GM19025 (cell line): ENCODE measurements at regions not wholly inside any gene's neighbourhood (a gene's known extent, or its start where the extent isn't known, plus 50 kb on each side); places are given as distances from the start of the nearest gene placed in this dataset.

Source experiments
- ATAC-seq: cut with Tn5 transposase; IDR thresholded peaks from one replicate; pipeline ENCODE4 v1.9.1; 2021; ENCODE audit warnings: mild to moderate bottlenecking, low read depth, moderate library complexity; ENCODE audit not compliant: unreplicated experiment

DNA sequence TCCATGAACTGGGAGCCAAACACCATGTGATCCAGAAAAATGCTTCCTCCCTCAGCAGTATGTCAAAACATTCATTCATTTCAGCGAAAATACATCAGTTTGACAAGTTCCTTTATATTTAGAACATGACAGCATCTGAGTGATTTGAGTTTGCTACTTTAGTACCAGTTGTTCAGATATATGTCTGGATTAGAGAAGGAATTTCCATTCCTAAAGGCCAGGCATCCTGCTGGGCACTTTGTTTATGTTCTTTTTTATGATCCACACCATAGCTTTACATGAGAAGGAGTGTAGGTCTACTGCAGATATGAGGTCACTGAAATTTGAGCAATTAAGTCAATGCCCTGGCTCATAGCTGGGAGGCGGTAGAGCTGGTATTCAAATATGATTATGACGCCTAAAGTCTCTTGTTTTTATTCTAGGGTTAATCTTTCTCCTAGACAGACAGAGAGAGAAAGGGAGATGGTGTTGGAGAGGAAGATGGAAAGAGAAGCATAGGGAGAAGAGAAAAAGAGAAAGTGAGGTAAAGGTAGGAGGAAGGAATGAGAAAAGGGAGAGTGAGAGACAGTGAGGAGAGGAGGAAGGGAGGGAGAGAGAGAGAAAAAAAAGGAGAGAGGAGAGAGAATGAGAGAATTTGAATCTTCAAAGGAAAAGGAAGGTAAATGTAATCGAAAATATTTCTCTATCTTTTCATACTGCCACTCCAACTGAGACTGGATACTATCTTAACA, 839.5 kb upstream of the FANCL start:
- no peak for ATAC-seq

- ATAC-seq, result no peak
These were observed 836.9 kb upstream of the FANCL start for GRCh38 chr2:59077981-59078531.

- no peak for ATAC-seq
These were observed 836.1 kb upstream of the FANCL start for GRCh38 chr2:59077026-59077725.

DNA sequence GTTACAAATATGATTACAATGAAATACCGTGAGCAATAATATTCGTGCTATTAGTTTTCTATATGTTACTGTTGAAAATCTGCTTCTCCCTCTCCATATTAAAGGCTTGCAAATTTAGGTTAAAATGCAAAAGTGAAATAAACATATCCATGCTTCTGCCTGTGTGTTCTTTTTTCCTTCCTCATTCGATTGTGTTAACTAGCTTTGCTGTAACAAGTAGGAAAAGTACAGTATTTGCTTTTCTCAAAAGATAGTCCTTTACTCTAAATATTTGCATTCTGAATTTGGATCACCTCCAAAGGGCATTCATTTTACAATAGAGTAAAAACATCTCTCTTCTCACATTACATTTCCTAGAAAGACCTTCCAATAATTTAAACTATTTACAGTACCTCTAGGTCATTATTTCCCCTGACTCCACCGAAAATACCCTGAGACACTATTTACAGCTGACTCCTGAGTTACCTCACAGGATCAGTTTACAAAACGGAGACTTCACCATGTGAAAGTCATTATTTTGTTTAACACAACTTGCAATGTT, 835.0 kb upstream of the FANCL start:
- no peak for ATAC-seq

DNA sequence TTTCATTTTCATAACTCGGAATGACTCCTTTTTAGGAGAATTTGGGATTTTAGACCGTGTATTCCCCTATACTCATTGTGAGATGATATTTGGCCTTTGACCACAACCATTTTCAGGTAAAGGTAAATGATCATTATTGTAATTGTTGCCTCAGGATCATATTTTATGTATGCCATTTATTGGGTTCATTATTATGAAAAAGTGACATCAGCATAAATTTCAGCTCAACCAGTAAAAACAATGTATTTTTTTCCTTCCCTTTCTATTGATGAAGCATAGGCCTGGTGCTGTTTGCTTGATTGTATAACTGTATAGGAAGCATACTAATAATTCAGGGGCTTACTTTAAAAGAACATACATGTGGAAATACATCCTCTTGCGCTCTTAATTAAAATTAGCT, 832.9 kb upstream of the FANCL start:
- no peak for ATAC-seq

DNA sequence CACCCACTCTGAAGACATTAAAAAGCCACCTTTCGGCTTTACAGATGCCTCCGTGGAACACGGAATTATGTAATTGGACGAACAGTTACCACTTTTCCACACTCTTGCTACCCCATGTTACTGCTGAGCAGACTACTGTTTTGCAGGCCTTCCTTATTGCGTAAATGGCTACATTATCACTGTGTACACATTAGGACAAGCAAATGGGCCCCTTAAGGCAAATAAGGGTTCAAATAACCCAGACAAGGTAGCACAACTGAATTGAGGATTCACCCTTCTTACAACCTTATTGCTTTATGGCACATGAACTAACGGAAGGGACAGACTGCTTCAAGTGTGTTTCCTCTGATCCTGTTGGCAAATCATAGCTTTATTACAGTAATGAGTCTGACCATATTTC, 832.2 kb upstream of the FANCL start:
- no peak for ATAC-seq

DNA sequence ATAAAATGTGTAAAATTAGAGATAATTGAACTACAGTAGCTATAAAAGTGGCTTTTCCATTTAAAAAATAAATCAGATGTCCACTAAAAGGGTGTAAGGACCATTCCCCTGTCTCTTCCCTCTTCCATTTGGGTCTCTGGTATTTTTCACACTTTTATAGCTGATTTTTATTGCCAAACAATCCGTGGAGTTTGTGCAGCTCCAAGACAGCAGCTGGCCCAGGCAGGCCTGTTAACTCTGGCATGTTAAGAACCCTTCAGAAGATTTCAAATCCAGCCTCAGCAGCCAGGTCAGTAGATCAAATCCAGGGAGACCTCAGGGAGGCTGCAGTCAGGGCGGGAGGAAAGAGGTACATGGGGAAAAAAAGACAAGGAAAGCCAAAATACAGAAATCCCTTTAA, 827.1 kb upstream of the FANCL start:
- ATAC-seq, result no peak

DNA sequence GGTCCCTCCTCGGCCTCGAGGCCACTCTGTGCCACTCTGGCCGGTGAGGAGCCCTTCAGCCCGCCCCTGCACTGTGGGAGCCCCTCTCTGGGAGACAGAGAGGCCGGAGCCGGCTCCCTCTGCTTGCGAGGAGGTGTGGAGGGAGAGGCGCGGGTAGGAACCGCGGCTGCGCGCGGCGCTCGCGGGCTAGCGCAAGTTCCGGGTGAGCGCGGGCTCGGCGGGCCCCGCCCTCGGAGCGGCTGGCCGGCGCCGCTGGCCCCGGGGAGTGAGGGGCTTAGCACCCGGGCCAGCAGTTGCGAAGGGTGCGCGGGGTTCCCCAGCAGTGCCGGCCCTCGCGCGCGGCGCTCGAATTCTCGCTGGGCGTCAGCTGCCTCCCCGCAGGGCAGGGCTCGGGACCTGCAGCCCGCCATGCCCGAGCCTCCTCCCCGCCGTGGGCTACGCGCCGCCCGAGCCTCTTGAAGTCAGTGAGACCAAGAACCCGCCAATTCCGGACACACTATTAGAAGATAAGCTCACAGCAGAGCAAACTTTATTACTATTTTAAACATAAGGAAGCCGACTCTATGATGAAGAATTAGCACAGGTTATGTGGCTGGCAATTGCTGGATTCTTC, 825.8 kb upstream of the FANCL start:
- no peak for ATAC-seq

DNA sequence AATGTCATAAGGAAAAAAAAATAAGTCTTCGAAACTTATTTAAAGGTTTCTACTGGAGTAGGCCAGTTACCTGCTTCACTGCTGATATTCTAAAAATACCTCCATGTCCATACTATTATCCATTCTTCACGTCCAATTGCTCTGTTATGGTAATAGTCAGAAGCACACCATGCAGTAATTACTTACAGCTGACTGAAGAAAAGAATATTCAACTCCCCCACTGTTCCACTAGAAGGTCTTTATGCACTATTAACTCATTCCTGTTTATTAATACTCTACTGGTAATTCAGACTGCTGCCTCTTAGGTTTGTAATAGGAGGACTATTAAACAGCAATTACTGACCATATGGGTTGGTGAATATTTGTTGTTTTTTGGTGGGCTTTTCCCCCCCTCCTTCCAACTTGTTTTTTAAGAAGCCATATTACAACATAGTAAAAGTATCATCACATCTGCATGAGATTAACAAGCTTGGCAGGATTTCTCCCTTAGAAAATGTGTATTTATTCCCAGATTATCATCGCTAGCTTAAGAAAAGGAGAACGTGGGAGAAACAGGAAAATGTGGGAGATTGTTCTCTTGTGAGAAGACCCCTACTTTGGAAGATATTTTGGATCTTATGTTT, 806.4 kb upstream of the FANCL start:
- ATAC-seq, result no peak

GRCh38 chr2:59046401-59047372, 805.6 kb upstream of the FANCL start:
- no peak for ATAC-seq

GRCh38 chr2:59044736-59045135, 803.6 kb upstream of the FANCL start:
- no peak for ATAC-seq

DNA sequence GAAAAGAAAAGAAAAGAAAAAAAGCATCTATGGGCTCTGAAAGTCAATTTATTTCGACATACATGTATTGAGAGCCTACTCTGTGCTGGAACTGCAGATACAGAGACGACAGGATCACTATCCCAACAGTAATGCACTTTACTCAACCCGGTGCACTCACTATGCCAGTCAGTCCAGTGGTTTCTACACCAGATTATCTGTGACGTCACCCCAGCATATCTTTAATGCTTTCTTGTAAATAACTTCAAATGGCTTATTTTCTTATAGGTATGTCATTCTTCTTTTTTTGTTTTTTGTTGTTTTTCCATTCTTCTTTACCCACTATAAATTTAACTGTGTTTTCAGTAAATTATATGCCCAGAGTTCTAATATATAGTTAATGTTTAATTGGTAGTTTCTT, 800.0 kb upstream of the FANCL start:
- no peak for ATAC-seq

- no peak for ATAC-seq
These were observed 793.7 kb upstream of the FANCL start for GRCh38 chr2:59034837-59035236.

DNA sequence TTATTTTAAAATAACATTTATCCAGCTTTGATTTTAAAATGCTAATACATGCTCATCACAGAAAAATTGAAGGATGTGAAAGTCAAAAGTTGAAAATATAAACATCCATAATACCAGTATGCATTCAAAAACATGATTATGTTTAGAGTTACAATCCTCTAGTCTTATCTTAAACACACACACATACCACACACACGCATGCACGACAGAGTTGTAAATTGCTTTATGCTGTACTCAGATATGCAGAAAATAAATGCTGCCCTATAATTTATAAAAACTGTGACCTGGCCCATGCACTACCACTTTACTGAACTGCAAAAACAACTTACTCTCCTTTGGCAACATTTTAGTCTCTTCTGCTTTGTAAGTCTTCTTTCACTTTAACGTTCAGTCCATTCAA, 793.0 kb upstream of the FANCL start:
- ATAC-seq, result no peak

- ATAC-seq, result no peak
These were observed 792.5 kb upstream of the FANCL start for GRCh38 chr2:59033661-59034060.

- no peak for ATAC-seq
These were observed 791.4 kb upstream of the FANCL start for GRCh38 chr2:59032499-59032898.

DNA sequence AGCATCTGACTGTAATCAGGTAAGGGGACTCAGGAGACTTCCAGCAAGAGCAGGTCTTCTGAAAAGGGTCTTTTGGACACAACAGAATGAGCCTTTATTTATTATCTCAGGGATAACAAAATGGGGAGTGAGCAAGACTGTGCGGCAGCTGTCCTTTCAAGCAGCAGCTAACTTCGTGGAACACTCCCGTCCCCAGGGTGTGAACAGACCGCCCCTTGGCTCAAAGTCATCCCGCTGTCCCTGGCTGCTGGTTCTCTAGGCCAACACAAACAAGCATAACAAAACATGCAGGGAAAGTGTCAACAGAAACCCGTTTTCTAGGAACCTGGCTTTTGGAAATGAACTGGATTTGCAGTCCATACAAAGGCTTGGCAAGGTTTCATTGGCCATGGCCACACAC, 787.9 kb upstream of the FANCL start:
- ATAC-seq, result no peak

DNA sequence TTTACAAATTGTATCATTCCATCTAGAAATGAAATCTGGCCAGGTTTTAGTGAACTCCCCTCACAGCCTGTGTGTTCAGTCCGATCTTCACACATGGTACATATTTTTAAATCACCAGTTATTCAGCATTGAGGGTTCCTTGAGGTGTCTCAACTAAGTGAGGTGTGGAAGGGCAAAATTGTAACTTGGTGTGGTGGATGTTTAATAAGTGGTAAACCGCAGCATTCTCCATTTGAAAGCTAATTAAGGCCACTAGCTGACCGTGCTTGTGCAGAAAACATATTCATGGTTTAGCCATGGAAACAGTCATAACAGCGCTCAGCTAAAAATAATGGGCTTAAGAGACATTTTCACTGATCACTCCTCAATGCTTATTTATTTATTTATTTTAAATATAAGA, 786.2 kb upstream of the FANCL start:
- no peak for ATAC-seq

- peak; percentile 51 for ATAC-seq
These were observed 784.1 kb upstream of the FANCL start for GRCh38 chr2:59025157-59025757.
